IPS-18a (cell line): ENCODE measurements at regions not wholly inside any gene's neighbourhood (a gene's known extent, or its start where the extent isn't known, plus 50 kb on each side); places are given as distances from the start of the nearest gene placed in this dataset.

Experiments used
- H3K27ac ChIP-seq: one replicate; pipeline ENCODE4 v1.5.1; 2013; ENCODE audit warnings: low read length
- H3K27me3 ChIP-seq: one replicate; pipeline ENCODE4 v1.6.1; 2013; ENCODE audit warnings: mild to moderate bottlenecking, low read length; ENCODE audit not compliant: control insufficient read depth, insufficient read depth
- H3K36me3 ChIP-seq: one replicate; pipeline ENCODE4 v1.6.1; 2013; ENCODE audit warnings: low read depth, low read length; ENCODE audit not compliant: control insufficient read depth
- H3K4me1 ChIP-seq: one replicate; pipeline ENCODE4 v1.6.1; 2013; ENCODE audit warnings: low read depth, low read length; ENCODE audit not compliant: control insufficient read depth
- H3K4me3 ChIP-seq: one replicate; pipeline ENCODE4 v1.5.1; 2013; ENCODE audit warnings: low read length
- H3K9ac ChIP-seq: one replicate; pipeline ENCODE4 v1.6.1; 2013; ENCODE audit warnings: mild to moderate bottlenecking, low read length, moderate library complexity
- H3K9me3 ChIP-seq: one replicate; pipeline ENCODE4 v1.6.1; 2013; ENCODE audit warnings: low read depth, low read length; ENCODE audit not compliant: control insufficient read depth

DNA sequence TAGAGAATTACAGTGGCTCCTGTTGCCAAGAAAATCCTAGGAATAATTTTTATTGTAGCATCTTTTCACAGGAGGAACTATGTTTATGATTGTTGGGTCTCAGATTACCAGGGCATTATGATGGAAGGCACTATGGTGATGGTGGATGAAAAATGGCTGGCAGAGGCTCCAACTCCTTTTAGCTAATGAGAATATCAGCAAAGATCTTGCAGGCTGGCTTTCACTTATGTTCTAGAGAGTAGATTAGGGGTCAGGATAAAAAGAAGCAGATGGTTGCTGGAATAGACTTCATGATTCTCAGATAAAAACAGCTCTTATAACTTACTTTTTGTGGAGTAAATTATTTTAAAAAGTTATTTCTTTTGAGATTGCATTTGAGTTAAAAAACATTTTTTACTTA is 501.9 kb downstream of the TRHDE start:
- Histone ChIP-seq H3K4me3 (no peak overlapping the region), H3K27ac (no peak overlapping the region), H3K36me3 (no peaks in the 10 kb centered on the region), H3K9me3 (no peaks in the 10 kb centered on the region), H3K27me3 (no peaks in the 10 kb centered on the region), H3K4me1 (no peaks in the 10 kb centered on the region), H3K9ac (no peak overlapping the region)

DNA sequence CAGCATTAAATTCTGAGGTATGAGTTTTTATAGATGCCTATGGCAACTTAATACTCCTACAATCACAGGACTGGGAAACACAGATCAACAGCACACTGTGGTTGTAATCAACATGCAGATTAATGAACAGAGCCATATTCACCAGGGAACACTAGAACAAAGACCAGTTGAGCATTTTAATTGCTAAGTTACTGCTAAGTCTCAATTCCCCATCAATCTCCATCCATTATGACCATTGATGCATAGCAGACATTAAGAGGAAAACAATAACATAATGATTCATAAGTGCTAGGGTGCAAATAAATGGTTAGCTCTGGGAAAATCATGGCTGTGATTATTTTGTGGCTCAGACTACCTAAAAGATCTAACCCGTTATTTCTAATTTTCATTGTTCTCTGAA is 505.6 kb downstream of the TRHDE start:
- no peak overlapping the region for H3K27ac ChIP-seq
- H3K9me3 ChIP-seq: no peaks in the 10 kb centered on the region
- H3K36me3 ChIP-seq: no peaks in the 10 kb centered on the region
- no peak overlapping the region for H3K9ac ChIP-seq
- no peaks in the 10 kb centered on the region for H3K4me1 ChIP-seq
- H3K27me3 ChIP-seq: no peaks in the 10 kb centered on the region
- no peak overlapping the region for H3K4me3 ChIP-seq

DNA sequence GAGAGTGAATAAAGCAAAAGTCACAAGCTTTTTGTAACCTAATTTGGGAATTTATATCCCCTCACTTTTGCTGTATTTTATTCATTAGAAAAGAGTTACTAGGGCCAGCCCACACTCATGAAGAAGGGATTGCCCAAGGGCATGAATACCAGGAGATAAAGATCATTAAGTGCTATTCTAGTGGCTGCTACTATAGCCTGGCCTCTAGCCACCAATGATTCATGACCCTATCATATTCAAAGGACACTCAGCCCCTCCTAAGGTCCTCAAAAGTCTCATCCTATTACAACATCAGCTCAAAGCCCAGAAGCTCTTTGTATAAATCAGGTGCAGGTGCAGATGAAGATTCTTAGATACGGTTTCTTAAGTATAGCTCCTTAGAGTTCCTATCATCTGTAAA is 518.1 kb downstream of the TRHDE start:
- Histone ChIP-seq H3K4me3 (no peak overlapping the region), H3K27ac (no peak overlapping the region), H3K36me3 (no peaks in the 10 kb centered on the region), H3K9ac (no peak overlapping the region), H3K9me3 (no peaks in the 10 kb centered on the region), H3K27me3 (no peaks in the 10 kb centered on the region), H3K4me1 (no peaks in the 10 kb centered on the region)

DNA sequence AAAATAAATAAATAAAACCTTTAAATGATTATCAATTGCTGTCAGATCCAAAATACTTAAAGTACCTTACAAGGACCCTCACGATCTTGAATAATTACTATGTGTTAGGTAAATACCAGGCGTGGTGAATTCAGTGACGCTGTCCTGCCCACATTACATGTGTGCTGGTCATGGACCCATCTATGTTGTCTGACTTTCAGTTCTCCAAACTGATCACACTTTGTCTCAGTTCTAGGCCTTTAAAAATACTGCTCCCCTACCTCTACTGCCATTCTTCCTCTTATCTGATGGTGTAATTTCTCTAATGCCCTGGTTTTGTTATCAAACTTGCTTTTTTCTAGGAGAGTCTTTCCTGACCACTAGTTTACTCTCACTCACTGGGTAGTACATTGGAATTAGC is 520.7 kb downstream of the TRHDE start:
- H3K9me3 ChIP-seq: no peaks in the 10 kb centered on the region
- H3K9ac ChIP-seq: no peak overlapping the region

DNA sequence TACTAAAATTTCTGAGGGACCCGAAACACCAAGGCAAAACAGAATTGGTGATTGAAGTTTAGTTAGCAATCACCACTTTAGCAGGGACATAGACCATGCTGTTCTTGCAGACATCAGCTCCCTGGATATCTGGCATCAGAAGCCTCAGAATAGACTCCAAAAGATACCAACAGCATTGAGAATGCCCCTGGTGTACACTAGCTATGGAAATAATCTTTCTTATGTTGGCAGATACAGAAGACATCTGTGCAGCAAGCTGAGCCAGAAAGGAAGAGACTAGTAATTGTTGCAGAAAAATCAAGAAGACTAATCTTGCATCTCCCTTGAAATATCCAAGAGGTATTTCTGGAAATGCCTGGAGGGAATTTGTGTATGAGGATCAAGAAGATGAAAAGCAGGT is 521.6 kb downstream of the TRHDE start:
- no peak overlapping the region for H3K4me3 ChIP-seq
- H3K4me1 ChIP-seq: no peaks in the 10 kb centered on the region
- H3K27me3 ChIP-seq: no peaks in the 10 kb centered on the region
- H3K9me3 ChIP-seq: no peaks in the 10 kb centered on the region
- H3K9ac ChIP-seq: no peak overlapping the region
- H3K27ac ChIP-seq: no peak overlapping the region
- H3K36me3 ChIP-seq: no peaks in the 10 kb centered on the region

More for the DNA sequence above, 520.7 kb downstream of the TRHDE start:
- Histone ChIP-seq H3K27me3 (no peaks in the 10 kb centered on the region), H3K27ac (no peak overlapping the region), H3K36me3 (no peaks in the 10 kb centered on the region), H3K4me1 (no peaks in the 10 kb centered on the region), H3K4me3 (no peak overlapping the region)

DNA sequence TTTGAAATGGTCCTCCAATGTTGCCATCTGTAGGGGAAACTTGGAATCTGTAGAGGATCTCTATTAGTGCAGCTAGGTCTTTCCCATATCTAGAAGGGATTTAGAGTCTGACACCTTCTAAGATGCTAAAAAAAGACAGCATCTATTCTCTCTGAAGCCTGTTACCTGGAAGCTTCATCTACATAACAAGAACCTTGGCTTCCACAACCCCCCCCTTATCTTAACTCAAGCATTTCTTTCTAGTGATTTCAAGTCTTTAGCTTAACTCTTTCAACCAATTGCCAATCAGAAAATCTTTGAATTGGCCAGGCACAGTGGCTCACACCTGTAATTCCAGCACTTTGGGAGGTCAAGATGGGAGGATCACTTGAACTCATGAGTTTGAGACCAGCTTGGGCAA is 543.3 kb downstream of the TRHDE start:
- Histone ChIP-seq H3K27me3 (no peaks in the 10 kb centered on the region), H3K27ac (no peak overlapping the region), H3K9me3 (peaks cover 5% of the 10 kb centered on the region), H3K4me3 (no peak overlapping the region), H3K36me3 (no peaks in the 10 kb centered on the region), H3K4me1 (no peaks in the 10 kb centered on the region), H3K9ac (no peak overlapping the region)

DNA sequence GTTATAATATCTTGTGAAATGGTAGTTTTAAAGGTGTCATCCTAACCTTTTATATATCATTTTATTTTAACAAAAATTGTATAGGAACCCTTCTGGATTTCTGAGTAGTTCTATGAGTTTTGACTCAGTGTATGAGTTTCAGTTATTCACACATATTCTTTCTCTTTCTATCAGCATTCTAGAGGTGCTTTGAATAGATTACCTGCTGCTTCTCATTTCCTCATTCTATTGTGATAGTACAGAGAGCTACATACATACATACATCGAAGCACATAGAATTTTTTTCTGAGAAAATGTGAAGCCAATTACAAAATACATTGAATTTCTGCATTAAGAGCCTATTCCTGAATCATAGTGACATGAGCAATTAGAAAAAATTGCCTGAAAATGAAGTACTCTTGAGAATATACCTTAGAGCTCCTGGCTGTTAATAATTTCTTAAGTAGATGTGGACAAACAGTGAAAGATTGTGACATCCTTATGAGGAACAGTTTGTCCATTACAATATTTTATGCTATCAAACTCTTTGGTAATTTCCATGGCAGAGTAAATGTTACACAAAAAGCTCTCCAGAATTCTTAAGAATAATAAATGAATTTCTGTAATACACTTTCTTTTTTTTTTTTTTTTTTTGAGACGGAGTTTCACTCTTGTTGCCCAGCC is 556.6 kb downstream of the TRHDE start:
- H3K36me3 ChIP-seq: no peaks in the 10 kb centered on the region
- H3K9me3 ChIP-seq: no peaks in the 10 kb centered on the region
- H3K27me3 ChIP-seq: no peaks in the 10 kb centered on the region
- H3K4me1 ChIP-seq: peaks cover 9% of the 10 kb centered on the region
- H3K9ac ChIP-seq: no peak overlapping the region
- H3K27ac ChIP-seq: no peak overlapping the region
- H3K4me3 ChIP-seq: no peak overlapping the region

DNA sequence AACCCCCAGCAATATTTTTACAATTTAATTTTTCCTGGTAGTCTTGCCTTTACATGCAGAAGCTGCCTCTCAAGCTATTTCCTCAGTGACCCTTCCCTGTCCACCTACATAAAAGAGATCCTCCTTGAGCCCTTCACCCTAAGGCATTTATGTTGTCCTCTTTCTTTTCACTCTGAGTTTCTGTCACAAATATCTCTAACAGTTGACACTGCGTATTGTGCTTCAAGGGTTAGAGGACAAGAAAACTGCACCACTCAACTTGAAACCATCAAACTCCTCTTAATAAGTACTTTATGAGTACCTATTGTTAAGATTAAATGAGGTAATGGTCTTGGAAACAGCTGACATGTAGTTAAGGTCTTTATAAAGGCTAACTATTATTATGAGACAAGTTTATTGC is 557.7 kb downstream of the TRHDE start:
- no peaks in the 10 kb centered on the region for H3K27me3 ChIP-seq
- H3K9ac ChIP-seq: no peak overlapping the region
- H3K27ac ChIP-seq: no peak overlapping the region
- H3K4me3 ChIP-seq: no peak overlapping the region
- H3K36me3 ChIP-seq: no peaks in the 10 kb centered on the region
- no peaks in the 10 kb centered on the region for H3K9me3 ChIP-seq
- peaks cover 9% of the 10 kb centered on the region for H3K4me1 ChIP-seq

DNA sequence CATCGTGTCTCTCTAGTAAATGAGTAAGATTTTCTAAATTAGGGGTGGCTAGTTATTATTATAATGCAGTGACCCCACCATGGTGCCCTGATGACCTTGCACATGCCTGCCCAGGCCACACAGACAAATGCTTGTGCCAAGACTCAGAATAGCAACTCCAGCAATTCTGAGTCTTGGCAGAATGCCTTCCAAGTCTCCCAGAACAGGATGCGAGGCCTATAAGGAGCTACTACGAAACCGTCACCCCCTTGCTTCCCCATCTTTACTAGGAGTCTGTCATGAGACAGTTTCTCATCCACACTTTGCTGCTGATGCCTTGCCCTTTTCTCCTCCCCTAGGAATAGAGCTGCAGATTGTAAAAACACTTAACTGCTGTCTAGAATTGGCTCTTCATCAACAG is 559.9 kb downstream of the TRHDE start:
- Histone ChIP-seq H3K4me3 (no peak overlapping the region), H3K27ac (no peak overlapping the region), H3K9ac (no peak overlapping the region), H3K27me3 (no peaks in the 10 kb centered on the region), H3K36me3 (no peaks in the 10 kb centered on the region), H3K9me3 (no peaks in the 10 kb centered on the region), H3K4me1 (peaks cover 9% of the 10 kb centered on the region)

DNA sequence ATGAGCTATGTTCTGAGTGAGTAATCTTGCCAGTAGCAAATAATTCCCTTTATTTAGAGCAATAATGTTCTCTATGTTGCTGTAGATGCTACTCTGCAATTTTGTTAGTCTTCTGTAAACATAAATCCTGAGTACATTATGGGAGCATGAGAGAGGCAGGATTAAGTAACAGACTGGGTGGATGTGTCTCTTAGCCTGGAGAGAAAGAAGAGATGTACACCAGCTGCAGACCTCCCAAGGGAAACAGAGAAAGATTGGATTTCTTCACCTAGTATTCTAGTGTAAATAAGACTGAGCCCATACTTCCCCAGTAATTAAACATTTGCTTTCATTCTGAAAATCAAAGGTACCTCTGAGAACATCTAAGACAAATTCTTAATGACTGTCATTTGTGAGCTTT is 564.0 kb downstream of the TRHDE start:
- no peak overlapping the region for H3K9ac ChIP-seq
- no peaks in the 10 kb centered on the region for H3K4me1 ChIP-seq
- H3K4me3 ChIP-seq: no peak overlapping the region
- no peaks in the 10 kb centered on the region for H3K9me3 ChIP-seq
- no peaks in the 10 kb centered on the region for H3K36me3 ChIP-seq
- H3K27ac ChIP-seq: no peak overlapping the region
- H3K27me3 ChIP-seq: no peaks in the 10 kb centered on the region

DNA sequence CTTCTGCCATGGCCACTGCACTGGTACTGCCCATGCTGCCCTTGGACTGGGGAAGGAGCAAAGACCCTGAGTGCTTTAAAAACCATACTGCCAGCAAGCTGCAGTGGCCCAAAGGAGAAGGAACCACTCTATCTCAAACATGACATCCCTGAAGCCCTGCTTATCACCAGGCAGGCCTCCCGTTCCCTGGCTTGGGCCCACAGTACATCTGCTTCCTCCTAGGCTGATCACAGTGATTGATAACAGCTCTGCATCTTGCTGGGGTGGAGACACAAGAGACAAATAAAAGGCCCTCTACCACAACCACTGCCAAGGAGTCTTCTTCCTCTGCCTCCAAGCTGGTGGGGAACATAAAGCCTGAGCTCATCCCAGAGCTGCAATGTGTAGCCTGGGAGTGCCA is 567.5 kb downstream of the TRHDE start:
- H3K27ac ChIP-seq: no peak overlapping the region
- no peaks in the 10 kb centered on the region for H3K9me3 ChIP-seq
- no peaks in the 10 kb centered on the region for H3K36me3 ChIP-seq
- H3K9ac ChIP-seq: no peak overlapping the region
- no peak overlapping the region for H3K4me3 ChIP-seq
- H3K27me3 ChIP-seq: no peaks in the 10 kb centered on the region
- H3K4me1 ChIP-seq: no peaks in the 10 kb centered on the region

DNA sequence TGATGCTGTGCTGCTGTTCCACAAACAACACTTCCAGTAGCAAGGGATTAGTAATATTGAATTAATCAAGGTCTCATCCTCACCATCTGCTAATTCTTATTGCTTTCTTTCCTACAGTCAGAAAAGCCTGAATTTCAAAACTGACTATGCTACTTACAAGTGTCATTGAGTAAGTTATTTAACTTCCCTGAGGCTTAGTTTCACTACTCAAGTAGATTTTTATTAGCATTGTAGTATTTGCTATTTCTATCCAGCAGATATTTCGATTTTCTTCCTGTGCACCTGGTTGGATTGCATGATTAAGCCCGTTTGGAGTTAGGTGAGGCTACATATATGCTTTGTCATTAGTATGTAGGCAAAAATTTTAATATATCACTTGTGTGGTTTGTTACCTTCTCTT is 591.5 kb downstream of the TRHDE start:
- H3K27ac ChIP-seq: no peak overlapping the region
- H3K4me3 ChIP-seq: no peak overlapping the region
- no peak overlapping the region for H3K9ac ChIP-seq
- no peaks in the 10 kb centered on the region for H3K9me3 ChIP-seq
- no peaks in the 10 kb centered on the region for H3K27me3 ChIP-seq
- no peaks in the 10 kb centered on the region for H3K4me1 ChIP-seq
- no peaks in the 10 kb centered on the region for H3K36me3 ChIP-seq
